GM12878 (cell line): ENCODE measurements at regions not wholly inside any gene's neighbourhood (a gene's known extent, or its start where the extent isn't known, plus 50 kb on each side); places are given as distances from the start of the nearest gene placed in this dataset.

Source experiments
- CBX5 ChIP-seq: sonication (generic); IDR thresholded peaks from 2 replicates; pipeline ENCODE4 v1.6.1; 2016; ENCODE audit warnings: low read depth, moderate library complexity, mild to moderate bottlenecking, inconsistent platforms
- HDAC6 ChIP-seq: fragments of 200-600 bp; sonication (generic); IDR thresholded peaks from one replicate; pipeline ENCODE4 v1.8.0; 2017; ENCODE audit warnings: antibody characterized with exemption; ENCODE audit not compliant: unreplicated experiment

DNA sequence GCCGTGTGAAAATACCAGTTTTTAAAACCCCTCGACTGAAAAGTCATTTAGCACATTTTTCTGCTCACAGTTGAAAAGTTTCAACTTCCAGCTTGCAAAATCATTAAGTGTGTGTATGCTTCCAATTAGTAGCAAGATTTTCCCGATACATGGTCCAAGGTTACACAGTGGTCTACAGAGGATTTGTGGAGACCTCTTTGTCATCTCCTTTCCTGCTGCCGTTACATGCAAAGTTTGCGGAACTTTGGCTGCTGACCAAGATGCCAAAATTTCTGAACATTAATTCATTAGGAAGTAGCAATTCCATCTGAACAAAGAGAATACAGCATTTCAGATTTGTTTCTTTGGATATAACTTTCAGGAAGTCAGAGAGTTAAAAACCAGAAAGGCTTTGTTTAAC is 474.6 kb downstream of the PLCL1 start:
- no peak for TF ChIP-seq CBX5
- TF ChIP-seq HDAC6 = no peak
